Inflammatory macrophage (primary cell): ENCODE measurements at regions not wholly inside any gene's neighbourhood (a gene's known extent, or its start where the extent isn't known, plus 50 kb on each side); places are given as distances from the start of the nearest gene placed in this dataset.
"Not testable (repeated sequence)": the region's sequence is repeated elsewhere in the genome, so short reads cannot be mapped to it uniquely, and the experiment has no call there.

ENCODE experiments used
- DNase-seq, 2 donors: peaks; one replicate each; pipeline ENCODE4 v3.0.0-alpha.2; 2020 to 2022

DNA sequence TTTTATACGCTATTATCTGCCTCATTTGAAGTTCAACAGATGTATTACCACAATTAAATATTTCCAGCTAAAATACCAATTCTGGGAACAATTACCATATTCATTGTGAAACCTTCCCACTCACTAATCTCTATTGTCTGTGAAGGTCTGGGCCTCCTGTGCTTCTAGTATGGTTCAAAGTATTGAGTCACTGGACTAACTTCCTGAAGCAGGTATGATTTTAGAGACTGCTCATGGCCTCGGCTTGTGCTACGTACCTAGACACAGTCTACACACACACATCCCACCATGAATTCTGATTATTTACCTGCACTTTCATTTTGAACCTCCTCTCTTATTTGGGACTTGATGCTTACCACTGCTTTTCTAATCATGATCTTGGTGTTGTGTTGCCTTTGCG lies 180.7 kb upstream of the EPHA4 start:
- DNase-seq: no peak

DNA sequence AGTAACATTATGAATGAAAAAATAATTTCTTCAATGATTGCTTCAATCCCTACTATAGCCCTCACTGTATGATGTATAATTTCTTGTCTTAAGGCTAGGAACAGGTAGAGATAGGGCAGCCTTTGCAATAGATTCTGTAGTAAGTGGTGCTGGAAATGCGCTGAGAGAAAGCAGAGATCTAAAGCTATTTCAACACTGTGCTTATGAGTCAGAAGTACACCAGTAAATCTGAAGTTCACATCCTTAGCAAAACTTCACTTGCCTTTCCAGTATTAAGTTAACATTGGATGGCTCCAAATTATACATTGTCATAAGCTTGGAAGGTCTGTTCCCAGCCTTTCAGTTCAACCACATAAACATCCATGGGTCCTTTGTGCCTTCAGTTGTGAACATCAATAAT lies 178.2 kb upstream of the EPHA4 start:
- DNase-seq: no peak

DNA sequence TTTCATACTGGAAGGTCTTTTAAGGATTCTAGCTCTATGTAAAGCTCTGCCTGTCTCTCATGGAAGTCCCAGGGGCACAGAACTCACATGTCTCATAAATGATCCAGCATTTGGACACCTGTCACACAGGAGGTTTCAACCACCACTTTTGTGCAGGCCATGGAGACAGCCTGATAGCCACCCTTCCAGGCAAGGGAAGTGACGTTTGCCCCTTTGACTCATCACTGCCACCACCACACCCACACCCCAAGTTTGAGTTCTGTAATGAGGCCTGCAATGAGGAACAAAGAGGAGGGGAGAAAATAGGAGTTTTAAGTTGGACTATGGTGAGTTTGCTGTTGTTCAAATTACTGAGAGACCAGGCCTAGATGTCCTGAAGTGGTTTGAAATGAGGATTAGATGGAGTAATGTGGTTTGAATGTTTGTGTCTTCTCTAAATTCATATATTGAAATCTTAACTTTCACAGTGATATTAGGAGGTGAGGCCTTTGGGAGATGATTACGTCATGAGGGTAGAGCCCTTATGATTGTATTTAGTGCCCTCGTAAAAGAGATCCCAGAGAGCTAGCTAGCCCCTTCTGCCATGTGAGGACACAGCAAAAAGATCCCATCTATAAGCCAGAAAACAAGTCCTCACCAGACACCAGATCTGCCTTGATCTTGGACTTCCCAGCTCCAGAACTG lies 175.3 kb upstream of the EPHA4 start:
- no peak for DNase-seq

DNA sequence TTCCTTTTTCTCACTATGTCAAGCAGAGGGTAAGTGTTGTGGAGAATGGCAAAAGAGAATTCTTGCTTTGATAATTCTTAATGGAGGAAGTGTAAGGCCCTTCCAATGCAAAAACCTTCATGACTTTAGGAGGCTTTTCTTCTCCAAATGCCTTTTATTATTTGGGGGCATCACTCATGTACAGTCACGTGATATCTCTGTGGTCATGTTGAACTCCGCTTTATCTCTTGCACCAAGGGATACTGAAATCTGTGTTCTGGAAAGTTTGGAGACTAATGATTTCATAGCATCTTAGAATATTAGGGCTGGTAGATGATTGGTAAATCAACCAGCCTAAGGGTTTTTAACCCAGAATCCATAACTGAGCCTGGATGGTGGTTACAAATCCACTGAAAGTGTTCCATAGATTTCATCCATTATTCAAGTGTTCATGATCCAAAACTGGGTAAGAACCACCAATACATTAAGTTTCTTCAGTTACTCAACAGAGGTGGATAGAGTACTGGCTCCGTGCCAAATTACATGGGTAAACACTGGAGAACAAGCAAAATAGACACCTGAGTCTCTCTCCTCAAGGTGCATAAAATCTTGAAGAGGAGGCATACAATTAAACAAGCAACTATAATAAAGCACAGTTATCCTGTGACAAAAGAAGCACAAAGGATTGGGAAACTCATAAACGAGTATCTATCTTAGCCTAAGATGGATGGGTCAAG lies 169.6 kb upstream of the EPHA4 start:
- DNase-seq: no peak

DNA sequence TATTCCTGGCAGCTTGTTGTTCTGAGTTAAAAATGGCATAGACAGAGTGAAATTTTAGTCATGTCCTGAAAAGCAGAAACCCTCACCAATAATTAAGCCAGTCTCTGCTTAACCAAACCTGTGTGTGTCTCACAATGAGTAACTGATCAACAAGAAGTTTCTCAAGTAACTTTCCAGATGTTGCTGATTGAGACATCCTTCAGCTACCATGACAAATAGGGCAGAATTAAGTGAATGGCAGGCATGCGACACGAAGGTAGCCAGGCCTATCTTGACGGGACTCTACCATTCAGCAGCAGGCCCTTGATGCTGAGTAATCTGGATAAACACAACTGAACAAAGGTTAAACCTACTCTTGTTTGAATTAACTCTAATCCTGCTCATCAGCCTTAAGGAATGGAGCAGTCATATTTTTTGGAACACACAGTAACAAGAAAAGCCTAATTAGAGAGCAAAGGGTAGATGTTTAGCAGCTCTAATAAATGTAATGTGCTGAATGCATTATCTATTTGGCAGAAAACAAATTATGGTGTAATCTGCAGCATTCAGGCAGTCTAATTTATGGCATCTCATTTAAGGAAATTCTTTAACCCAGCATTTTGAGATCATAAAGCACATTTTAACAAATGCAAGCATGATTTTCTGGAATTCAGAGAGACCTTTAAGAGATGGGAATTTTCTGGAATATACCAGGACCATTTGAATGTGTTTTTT lies 159.5 kb upstream of the EPHA4 start:
- no peak for DNase-seq

DNA sequence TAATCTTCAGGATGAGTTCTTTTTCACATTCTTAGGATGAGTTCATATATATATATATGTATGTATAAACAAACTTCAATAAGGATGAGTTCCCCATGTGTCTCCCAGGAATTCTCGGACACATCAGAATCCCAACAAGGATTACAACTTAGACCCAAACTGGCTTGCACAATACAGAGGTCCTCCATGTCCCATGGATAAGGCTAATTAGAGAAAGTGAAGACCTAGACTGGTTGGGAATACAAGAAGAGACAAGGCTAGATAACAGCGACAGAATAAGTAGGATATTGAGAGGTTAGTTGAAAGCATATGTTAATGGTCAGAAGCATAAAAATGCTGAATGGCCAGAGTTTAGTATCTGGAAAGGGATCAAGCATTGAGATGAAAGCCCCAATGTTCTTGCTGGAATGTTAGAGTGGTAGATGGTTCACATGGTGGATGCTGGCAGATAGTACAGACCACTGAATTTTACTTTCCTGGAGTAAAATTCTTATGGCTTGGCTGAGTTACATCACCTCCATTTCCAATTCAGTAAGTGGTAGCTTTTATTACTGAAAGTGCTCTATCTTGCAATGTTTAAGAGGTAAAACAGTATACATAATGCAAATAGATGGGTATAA lies 154.9 kb upstream of the EPHA4 start:
- DNase-seq: no peak

DNA sequence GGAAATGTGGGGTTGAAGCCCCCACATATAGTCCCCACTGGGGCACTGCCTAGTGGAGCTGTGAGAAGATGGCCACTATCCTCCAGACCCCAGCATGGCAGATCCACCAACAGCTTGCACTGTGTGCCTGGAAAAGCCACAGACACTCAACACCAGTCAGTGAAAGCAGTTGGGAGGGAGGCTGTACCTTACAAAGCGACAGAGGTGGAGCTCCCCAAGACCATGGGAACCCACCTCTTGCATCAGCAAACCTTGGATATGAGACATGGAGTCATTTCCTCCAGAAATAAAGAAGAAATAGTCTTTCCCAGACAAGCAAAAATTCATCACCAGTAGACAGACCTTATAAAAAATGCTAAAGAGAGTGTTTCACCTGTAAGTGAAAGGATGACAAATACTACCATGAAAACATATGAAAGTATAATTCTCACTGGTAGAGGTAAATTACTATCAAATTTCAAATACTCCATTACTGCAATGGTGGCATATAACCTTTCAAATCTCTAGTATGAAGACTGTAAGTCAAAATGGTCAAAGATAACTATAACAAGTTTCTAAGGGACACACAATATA lies 152.6 kb upstream of the EPHA4 start:
- DNase-seq: no peak

DNA sequence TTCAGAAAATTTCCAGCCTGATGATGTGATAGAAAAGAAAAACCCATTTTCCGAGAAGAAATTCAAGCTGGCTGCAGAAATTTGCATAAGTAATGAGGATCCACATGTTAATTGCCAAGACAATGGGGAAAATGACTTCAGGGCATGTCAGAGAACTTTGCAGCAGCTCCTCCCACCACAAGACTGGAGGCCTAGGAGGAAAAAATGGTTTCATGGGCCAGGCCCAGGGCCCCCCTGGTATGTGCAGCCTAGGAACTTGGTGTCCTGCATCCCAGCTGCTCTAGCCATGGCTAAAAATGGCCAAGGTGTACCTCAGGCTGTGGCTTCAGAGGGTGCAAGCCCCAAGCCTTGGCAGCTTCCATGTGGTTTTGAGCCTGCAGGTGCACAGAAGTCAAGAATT lies 152.0 kb upstream of the EPHA4 start:
- not testable (repeated sequence) for DNase-seq

DNA sequence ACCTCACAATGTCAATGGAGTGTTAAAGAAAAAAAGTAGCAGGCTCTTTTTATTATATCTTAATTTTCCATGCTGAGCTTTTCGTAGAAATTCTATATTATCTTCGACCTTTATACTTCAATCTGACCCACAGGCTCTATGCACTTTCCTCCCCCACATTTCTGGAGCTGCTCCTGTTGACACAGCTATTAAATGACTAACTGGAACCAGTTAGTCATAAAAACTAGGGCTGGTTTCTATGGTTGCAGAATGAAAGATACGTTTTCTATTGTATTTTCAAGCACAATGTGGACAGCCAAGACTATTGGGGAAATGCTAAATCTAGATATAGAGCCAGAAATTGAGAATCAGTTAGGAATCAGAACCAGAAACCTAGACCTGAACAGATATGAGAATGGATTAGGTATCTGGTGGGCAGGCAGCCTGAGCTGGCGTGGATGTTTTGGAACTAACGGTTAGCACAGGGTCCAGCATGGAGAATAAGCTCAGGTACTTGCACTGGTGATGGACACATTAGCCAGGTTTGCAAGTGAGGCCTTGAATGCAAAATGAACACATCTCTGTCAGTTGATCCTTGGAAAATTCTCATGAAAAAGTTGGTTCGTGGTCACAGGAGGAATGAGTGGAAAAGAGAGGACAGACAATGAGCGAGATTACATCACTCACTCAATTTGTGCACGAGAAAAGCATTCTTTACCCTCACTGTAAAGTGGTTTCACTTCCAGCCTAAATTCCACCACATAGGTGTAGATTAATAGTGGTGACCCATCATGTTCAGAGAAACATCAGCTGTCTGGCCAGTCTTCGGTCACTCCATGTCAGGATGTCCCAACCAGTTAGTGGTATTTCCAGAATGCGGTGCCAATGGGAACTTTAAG lies 144.6 kb upstream of the EPHA4 start:
- DNase-seq: no peak

DNA sequence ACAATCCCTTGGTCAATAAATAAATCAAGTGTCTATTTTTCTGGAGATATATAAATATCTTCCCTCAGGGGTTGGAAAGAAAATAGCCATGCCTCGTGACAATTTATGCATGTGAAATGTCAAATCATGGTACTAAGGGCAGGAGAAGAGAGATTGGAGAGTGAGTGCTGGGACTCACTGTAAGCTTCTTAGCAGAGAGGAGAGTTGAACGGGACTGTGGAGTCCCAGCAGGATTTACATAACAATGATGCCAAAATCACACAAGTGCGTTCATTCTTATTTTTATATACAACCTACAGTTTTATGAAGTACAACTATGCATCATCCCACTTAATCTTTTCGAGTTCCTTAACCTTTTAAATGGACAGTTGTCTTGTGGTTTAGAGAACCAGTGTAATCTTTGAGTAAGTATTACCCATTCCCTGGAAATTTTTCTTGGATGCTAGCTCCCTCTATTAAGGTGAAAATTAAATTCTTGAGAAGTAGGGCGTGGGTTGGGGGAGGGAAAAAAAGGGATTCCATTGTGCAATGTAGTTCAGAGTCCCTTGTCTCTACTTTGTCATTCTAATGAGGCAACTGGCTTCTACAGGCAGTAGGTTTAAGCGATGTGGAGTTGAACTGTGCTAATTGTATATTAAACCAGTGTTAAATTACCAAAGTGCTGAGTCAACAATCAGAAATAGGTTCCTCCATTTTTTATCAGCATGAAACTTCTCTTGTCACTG lies 143.6 kb upstream of the EPHA4 start:
- DNase-seq: no peak

DNA sequence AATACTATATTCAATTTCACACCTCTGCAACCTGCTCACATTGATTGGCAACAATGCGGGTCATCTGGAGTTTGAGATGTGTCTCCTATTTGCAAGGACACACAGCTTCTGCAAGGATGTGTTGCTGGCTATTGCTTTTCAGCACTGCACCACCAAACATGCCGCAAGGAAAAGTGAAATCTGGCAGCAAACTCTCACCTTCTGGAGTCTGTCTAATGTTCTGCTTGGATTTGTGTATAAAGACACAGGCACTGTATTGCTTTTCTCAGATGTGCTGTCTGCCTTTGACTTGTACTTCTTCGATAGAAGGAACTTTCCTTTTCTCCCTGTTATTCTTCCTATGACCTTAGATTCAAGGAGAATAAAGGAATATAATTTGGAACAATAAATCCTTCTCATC lies 138.6 kb upstream of the EPHA4 start:
- no peak for DNase-seq

DNA sequence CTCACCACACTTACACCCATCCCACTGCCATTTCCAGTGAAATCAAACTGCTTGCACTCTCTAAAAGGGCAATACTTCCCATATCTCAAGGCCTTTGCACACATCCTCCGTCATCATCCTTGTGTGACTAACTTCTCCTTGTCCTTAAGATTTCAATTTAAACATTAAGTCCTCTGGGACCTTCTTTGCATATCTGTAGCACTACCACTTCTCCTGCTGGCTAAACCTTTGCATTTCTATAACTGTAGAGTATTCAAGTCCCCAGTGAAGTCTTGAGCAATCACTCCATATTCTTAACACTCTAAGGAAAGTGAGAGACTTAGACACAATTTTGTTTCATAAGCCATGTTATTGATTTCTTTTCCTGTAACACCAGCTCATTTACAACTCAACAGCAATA lies 136.8 kb upstream of the EPHA4 start:
- DNase-seq: no peak

DNA sequence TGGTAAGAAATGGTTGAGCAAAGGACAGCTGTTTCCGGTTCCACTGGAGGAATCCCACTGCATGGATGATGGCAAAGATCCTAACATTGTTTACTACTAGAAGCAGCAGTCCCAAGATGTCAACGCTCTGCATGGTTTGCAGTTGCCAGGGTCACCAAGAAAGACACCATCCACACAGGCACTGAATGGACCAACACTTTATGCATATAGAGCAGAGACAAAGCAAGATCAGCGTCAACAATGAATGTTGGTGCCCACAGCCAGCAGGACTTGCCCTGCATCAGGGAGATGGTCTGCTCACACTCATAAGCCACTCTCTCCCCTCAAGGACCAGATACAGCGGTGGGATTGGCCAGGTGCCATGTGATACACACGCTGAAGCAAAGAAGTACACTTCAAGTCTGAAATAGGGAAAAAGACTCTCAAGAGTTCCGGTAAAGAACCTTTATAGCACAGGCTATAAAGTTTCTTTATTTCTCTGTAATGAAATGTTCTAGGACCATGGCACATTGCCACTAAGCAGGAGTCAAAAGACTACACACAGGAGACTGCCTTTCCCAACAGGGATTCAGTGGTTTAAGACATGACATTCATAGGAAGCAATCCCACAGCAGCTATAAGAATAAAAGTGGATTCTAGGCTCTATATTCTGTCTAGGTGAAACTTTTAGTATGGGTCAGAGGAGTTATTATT lies 133.2 kb upstream of the EPHA4 start:
- no peak for DNase-seq

DNA sequence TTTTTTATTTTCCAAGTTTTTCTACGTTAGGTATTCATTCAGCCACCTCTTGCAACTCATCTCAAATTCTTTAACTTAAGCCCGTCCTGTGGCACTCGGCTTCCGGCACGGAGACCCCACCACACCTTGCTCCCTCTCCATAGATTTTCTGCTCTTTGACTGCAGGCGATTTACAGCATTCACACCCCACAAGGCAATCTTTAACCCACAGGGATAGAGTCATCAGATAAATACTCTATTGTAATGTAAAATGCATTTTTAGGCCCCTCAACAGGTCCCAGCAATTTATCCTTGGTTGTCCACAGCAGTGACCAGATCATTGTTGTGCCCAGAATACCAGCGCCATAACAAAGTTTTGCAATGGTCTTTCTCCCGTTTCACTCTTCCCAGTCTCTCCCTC lies 132.3 kb upstream of the EPHA4 start:
- no peak for DNase-seq

DNA sequence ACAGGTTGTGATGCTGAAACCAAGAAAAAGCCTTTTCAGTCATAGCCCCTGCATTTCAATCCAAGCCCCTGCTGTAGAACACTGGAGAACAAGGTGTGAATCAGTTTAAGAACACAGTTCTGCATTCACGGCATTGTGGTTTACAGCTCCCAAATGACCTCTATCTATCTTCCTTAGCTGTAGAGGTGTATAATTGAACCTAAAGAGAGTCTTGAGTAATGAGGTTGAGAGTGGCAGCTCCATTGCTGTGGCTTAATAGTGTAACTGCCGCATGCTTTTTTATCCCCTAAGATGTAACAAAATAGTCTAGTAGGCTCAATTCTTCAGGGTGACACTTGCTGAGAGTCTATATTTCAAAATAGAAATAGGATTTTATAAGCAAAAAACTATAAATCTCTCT lies 121.3 kb upstream of the EPHA4 start:
- no peak for DNase-seq

DNA sequence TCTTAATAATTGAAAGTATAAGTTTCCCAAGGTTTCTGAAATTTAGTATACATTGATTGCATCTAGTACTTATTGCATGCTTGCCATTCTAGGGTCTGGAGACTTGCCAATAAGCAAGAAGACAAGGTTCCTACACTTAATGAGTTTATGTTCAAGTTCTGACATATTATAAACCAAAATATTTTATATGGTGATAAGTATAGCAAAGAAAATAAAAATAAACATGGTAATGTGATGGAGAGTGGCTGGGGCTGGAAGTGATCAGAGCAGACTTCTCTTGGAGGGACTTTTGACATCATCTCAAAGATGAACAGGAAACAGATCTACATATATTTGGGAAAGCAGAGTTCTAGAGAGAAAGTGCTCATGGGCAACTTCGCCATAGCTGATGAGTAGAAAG lies 119.5 kb upstream of the EPHA4 start:
- no peak for DNase-seq

DNA sequence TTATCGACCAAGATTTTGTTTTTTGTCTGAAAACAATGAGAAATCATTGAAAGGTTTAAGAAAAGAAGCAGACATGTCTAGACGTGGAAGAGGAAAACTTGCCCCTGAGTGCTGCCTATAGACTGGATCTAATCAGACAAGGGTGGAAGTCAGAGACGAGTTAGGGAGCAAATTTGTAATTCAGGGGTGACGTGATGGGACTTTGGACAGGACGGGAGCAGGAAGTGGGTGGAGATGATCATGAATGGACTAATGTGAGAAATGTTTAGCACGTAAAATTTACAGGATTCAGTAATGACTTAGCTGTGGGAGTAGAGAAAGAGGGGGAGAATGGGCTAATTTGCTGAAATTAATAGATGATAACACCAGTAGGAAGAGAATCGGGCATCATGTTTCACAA lies 117.0 kb upstream of the EPHA4 start:
- no peak for DNase-seq

DNA sequence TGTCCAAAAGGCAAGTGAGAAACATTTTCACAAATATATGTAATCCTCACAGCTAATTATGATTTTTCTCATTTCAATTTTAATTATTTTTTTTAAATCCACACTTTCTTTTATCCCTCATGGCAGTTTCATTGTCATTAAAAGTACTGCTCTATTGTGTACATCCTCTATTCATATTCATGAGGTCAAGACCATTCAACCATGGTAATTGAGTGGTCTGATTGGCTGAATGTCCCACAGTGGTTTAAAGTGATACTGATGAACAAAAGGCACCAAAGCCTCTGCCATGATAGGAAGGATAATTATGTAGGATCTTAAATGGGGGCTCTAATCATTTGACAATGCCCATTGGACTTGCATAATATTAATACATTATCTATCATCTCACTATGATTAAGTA lies 108.4 kb upstream of the EPHA4 start:
- DNase-seq: no peak

DNA sequence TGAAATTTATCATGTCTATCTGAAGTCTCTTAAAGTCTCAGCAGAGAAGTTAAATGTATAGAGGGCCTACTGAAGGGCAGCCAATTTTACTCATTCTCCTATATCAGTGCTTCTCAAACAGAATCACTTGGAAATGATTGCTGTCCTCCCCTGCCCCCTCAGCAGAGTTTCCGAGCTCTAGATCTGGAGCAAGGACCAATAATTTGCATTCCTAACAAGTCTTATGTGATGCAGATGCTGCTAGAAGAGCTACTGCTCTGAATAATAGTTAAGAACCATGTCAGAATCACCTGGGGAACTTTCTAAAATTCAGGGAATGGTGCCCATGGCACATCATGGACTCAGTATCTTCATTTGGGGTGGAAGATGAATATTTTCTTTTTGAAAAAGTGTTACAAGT lies 105.6 kb upstream of the EPHA4 start:
- no peak for DNase-seq

DNA sequence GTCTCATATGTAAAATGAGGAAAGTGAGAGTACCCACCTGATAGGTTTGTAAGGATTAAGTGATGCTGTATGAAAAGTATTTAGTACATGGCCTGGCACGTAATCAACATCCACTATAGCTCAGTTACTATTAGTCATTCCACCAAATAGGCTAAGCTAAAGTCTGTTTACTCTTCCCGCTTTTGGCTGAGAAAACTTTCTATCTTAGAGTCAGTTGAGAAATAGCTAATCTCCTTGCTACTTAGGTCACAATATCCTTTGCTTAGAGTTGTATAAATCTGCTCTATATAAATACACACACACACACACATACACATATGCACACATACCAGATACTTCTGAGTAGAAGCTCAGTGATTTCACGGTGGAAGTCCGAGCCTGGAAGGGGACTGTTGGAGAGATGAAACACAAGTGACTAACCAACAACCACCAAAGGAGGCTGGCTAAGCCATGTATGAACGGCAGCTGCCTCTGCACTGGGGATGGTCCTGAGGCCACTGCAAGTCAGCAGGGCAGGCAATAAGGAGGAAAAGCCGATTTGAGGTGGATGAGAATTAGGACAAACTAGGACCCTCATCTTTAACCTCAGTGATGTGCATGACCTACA lies 104.6 kb upstream of the EPHA4 start:
- no peak for DNase-seq
